CD14-positive monocyte (primary cell): ENCODE measurements at regions not wholly inside any gene's neighbourhood (a gene's known extent, or its start where the extent isn't known, plus 50 kb on each side); places are given as distances from the start of the nearest gene placed in this dataset.

Experiments used
- DNase-seq, 3 donors: peaks; one replicate each; pipeline ENCODE4 v3.0.0-alpha.2; 2011 to 2022
- H2AFZ ChIP-seq: 2 replicates; pipeline ENCODE4 v1.6.0; 2012; ENCODE audit warnings: mild to moderate bottlenecking, low read depth, low read length, inconsistent platforms; ENCODE audit not compliant: insufficient read depth, poor library complexity, severe bottlenecking
- H3K27ac ChIP-seq, 2 donors: 1 replicate in 1 of 2; 2 replicates in 1 of 2; pipeline ENCODE4 v1.5.1; 2012 to 2013; ENCODE audit warnings: low read length in 2 of 2, control low read depth in 1 of 2, inconsistent platforms in 1 of 2, low read depth in 1 of 2, mild to moderate bottlenecking in 1 of 2
- H3K27me3 ChIP-seq, 2 donors: one replicate each; pipeline versions ENCODE4 v1.6.0 to v1.6.1; 2011 to 2013; ENCODE audit warnings: low read length in 2 of 2; ENCODE audit not compliant: control insufficient read depth in 2 of 2, insufficient read depth in 2 of 2
- H3K36me3 ChIP-seq, 2 donors: replicated peaks in 1 of 2; 1 replicate in 1 of 2; 2 replicates in 1 of 2; pipeline versions ENCODE4 v1.5.1 to v1.6.1; 2012 to 2013; ENCODE audit warnings: low read length in 2 of 2, control low read depth in 1 of 2, inconsistent platforms in 1 of 2, mild to moderate bottlenecking in 1 of 2; ENCODE audit not compliant: insufficient read depth in 2 of 2, control insufficient read depth in 1 of 2
- H3K4me1 ChIP-seq, 2 donors: 1 replicate in 1 of 2; 2 replicates in 1 of 2; pipeline versions ENCODE4 v1.5.1 to v1.6.1; 2012 to 2013; ENCODE audit warnings: low read length in 2 of 2, control low read depth in 1 of 2, inconsistent platforms in 1 of 2, mild to moderate bottlenecking in 1 of 2, moderate library complexity in 1 of 2; ENCODE audit not compliant: insufficient read depth in 2 of 2, control insufficient read depth in 1 of 2
- H3K4me2 ChIP-seq: replicated peaks from 2 replicates; pipeline ENCODE3; 2012; ENCODE audit warnings: low read length, moderate library complexity, mild to moderate bottlenecking; ENCODE audit not compliant: poor library complexity, severe bottlenecking; ENCODE audit errors: extremely low read depth
- H3K4me3 ChIP-seq, 3 experiments: fragments of 200-600 bp in 1 of 3; sonication (generic) in 1 of 3; replicated peaks in 1 of 3; 1 replicate in 2 of 3; 2 replicates in 1 of 3; pipeline ENCODE4 v1.5.1; 2011 to 2013; ENCODE audit warnings: low read length in 3 of 3, mild to moderate bottlenecking in 3 of 3, control low read depth in 2 of 3, low read depth in 2 of 3, inconsistent platforms in 1 of 3, moderate library complexity in 1 of 3
- H3K79me2 ChIP-seq: 2 replicates; pipeline ENCODE4 v1.6.0; 2012; ENCODE audit warnings: mild to moderate bottlenecking, control low read depth, inconsistent platforms, low read length, moderate library complexity; ENCODE audit not compliant: insufficient read depth
- H3K9ac ChIP-seq: 2 replicates; pipeline ENCODE4 v1.6.0; 2017; ENCODE audit warnings: low read length, mild to moderate bottlenecking; ENCODE audit not compliant: insufficient read depth, poor library complexity, severe bottlenecking
- H3K9me3 ChIP-seq, 2 donors: replicated peaks in 1 of 2; 1 replicate in 1 of 2; 2 replicates in 1 of 2; pipeline versions ENCODE4 v1.5.1 to v1.6.1; 2012 to 2013; ENCODE audit warnings: low read length in 2 of 2, control low read depth in 1 of 2; ENCODE audit not compliant: control insufficient read depth in 1 of 2, insufficient read depth in 1 of 2
- H4K20me1 ChIP-seq: 2 replicates; pipeline ENCODE4 v1.6.0; 2012; ENCODE audit warnings: mild to moderate bottlenecking, low read length, control low read depth, moderate library complexity; ENCODE audit not compliant: insufficient read depth
- H3K27ac Mint-ChIP-seq, 7 donors: one replicate each; pipeline ENCODE4 v1.8.0; 2020; ENCODE audit warnings: mild to moderate bottlenecking in 7 of 7, mixed read lengths in 7 of 7, moderate library complexity in 6 of 7, inconsistent platforms in 2 of 7
- H3K27me3 Mint-ChIP-seq, 3 donors: one replicate each; pipeline ENCODE4 v1.8.0; 2021 to 2022; ENCODE audit warnings: low read depth in 3 of 3, mild to moderate bottlenecking in 3 of 3, mixed read lengths in 3 of 3, moderate library complexity in 3 of 3, inconsistent platforms in 1 of 3
- H3K36me3 Mint-ChIP-seq, 2 donors: one replicate each; pipeline ENCODE4 v1.8.0; 2020; ENCODE audit warnings: mixed read lengths in 2 of 2, inconsistent platforms in 1 of 2, mild to moderate bottlenecking in 1 of 2
- H3K4me1 Mint-ChIP-seq: one replicate; pipeline ENCODE4 v1.8.0; 2020; ENCODE audit warnings: mild to moderate bottlenecking, mixed read lengths
- H3K4me3 Mint-ChIP-seq, 2 donors: one replicate each; pipeline ENCODE4 v1.8.0; 2020; ENCODE audit warnings: mild to moderate bottlenecking in 2 of 2, mixed read lengths in 2 of 2, moderate library complexity in 1 of 2
- H3K9me3 Mint-ChIP-seq, 7 donors: one replicate each; pipeline ENCODE4 v1.8.0; 2020 to 2022; ENCODE audit warnings: mixed read lengths in 7 of 7, mild to moderate bottlenecking in 6 of 7, moderate library complexity in 6 of 7, inconsistent platforms in 2 of 7
- CTCF ChIP-seq: fragments of 200-600 bp; IDR thresholded peaks from one replicate; pipeline ENCODE4 v1.8.0; 2022; ENCODE audit warnings: antibody characterized with exemption, mild to moderate bottlenecking
- WGBS: methylation state at CpG from one replicate; pipeline ENCODE4 v1.1.5; 2013; ENCODE audit warnings: missing lambda C conversion rate; ENCODE audit not compliant: insufficient coverage; 5-methylcytosine and 5-hydroxymethylcytosine counted together
- intact Hi-C, 2 donors: fragments of 100-400 bp; cut with micrococcal nuclease; formaldehyde crosslinking; loops; one replicate each; pipeline versions ENCODE4 v1.15.0 to v1.15.1; 2023

- no peak for DNase-seq
- Histone ChIP-seq H3K4me2 (no peak overlapping the region), H3K9me3 (peaks cover 0 to 13% of the 10 kb centered on the region in 2 donors), H3K27me3 (no peaks in the 10 kb centered on the region), H2AFZ (no peak overlapping the region), H3K4me3 (no peak overlapping the region), H4K20me1 (no peaks in the 10 kb centered on the region), H3K36me3 (no peaks in the 10 kb centered on the region), H3K79me2 (no peaks in the 10 kb centered on the region), H3K9ac (no peak overlapping the region), H3K4me1 (no peaks in the 10 kb centered on the region), H3K27ac (no peak overlapping the region)
- no peak for TF ChIP-seq CTCF
- intact Hi-C loops: no loop called here
- H3K27me3 Mint-ChIP-seq: peaks cover 1 to 4% (median 1%) of the 10 kb centered on the region in 3 donors
- H3K36me3 Mint-ChIP-seq: no peaks in the 10 kb centered on the region
- H3K4me1 Mint-ChIP-seq: no peaks in the 10 kb centered on the region
- WGBS: 80% methylated on average over 9 of the region's 10 CpGs
- no peak overlapping the region for H3K4me3 Mint-ChIP-seq
- peaks cover 2 to 13% (median 9%) of the 10 kb centered on the region in 7 donors for H3K9me3 Mint-ChIP-seq
- H3K27ac Mint-ChIP-seq: no peak overlapping the region
Observed at GRCh38 chr11:44483919-44484610, 81.4 kb upstream of the CD82 start.

- intact Hi-C loops: no loop called here
- no peak overlapping the region for H3K4me3 Mint-ChIP-seq
Observed at GRCh38 chr11:44488165-44488965, 77.1 kb upstream of the CD82 start.

More at GRCh38 chr11:44488165-44488965, 77.1 kb upstream of the CD82 start:
- Histone ChIP-seq H3K4me3 (no peak overlapping the region), H3K9me3 (peaks cover 0 to 13% of the 10 kb centered on the region in 2 donors), H3K79me2 (no peaks in the 10 kb centered on the region), H3K4me2 (no peak overlapping the region), H3K9ac (no peak overlapping the region), H4K20me1 (no peaks in the 10 kb centered on the region), H3K4me1 (no peaks in the 10 kb centered on the region), H2AFZ (no peak overlapping the region), H3K27ac (no peak overlapping the region), H3K27me3 (peaks cover 0 to 3% of the 10 kb centered on the region in 2 donors), H3K36me3 (no peaks in the 10 kb centered on the region)
- Mint-ChIP-seq H3K27ac (no peak overlapping the region), H3K9me3 (peaks cover 2 to 13% (median 9%) of the 10 kb centered on the region in 7 donors), H3K36me3 (no peaks in the 10 kb centered on the region), H3K4me1 (no peaks in the 10 kb centered on the region), H3K27me3 (peaks cover 1 to 10% (median 2%) of the 10 kb centered on the region in 3 donors)
- 82% methylated on average over 6 of the region's 8 CpGs for WGBS
- TF ChIP-seq CTCF: no peak
- DNase-seq: no peak
